Naive B cell (primary cell): ENCODE measurements at regions not wholly inside any gene's neighbourhood (a gene's known extent, or its start where the extent isn't known, plus 50 kb on each side); places are given as distances from the start of the nearest gene placed in this dataset.

Experiments
- ATAC-seq, 2 donors: fragments of 150-1000 bp; cut with Tn5 transposase; 2 replicates each; pipeline ENCODE4 v1.10.0; 2021; ENCODE audit warnings: low read depth in 2 of 2, mild to moderate bottlenecking in 2 of 2, moderate library complexity in 2 of 2
- DNase-seq: peaks from one replicate; pipeline ENCODE4 v3.0.0; 2022
- H3K27ac Mint-ChIP-seq, 6 donors: one replicate each; pipeline ENCODE4 v1.8.0; 2020 to 2022; ENCODE audit warnings: mild to moderate bottlenecking in 6 of 6, mixed read lengths in 6 of 6, moderate library complexity in 5 of 6, inconsistent platforms in 2 of 6
- H3K27me3 Mint-ChIP-seq, 3 donors: one replicate each; pipeline ENCODE4 v1.8.0; 2021 to 2022; ENCODE audit warnings: mixed read lengths in 3 of 3, mild to moderate bottlenecking in 1 of 3
- H3K36me3 Mint-ChIP-seq, 2 donors: one replicate each; pipeline ENCODE4 v1.8.0; 2020 to 2022; ENCODE audit warnings: mixed read lengths in 2 of 2, inconsistent platforms in 1 of 2, mild to moderate bottlenecking in 1 of 2
- H3K4me1 Mint-ChIP-seq, 3 donors: one replicate each; pipeline ENCODE4 v1.8.0; 2020 to 2022; ENCODE audit warnings: mixed read lengths in 3 of 3, inconsistent platforms in 1 of 3, mild to moderate bottlenecking in 1 of 3, moderate library complexity in 1 of 3
- H3K4me3 Mint-ChIP-seq, 8 donors: one replicate each; pipeline ENCODE4 v1.8.0; 2020 to 2022; ENCODE audit warnings: mild to moderate bottlenecking in 8 of 8, mixed read lengths in 8 of 8, moderate library complexity in 8 of 8, inconsistent platforms in 2 of 8
- H3K9me3 Mint-ChIP-seq, 7 donors: one replicate each; pipeline ENCODE4 v1.8.0; 2020 to 2022; ENCODE audit warnings: mixed read lengths in 7 of 7, mild to moderate bottlenecking in 5 of 7, inconsistent platforms in 2 of 7, moderate library complexity in 1 of 7

- Mint-ChIP-seq H3K4me3 (peak overlapping the region in 1 of 8 donors; percentile 37), H3K9me3 (peaks cover 0 to 1% (median 0%) of the 10 kb centered on the region in 7 donors)
- peak in 1 of 2 donors; percentile 33 for ATAC-seq
These were observed 232.2 kb downstream of the SYK start for GRCh38 chr9:91033797-91034196.

DNA sequence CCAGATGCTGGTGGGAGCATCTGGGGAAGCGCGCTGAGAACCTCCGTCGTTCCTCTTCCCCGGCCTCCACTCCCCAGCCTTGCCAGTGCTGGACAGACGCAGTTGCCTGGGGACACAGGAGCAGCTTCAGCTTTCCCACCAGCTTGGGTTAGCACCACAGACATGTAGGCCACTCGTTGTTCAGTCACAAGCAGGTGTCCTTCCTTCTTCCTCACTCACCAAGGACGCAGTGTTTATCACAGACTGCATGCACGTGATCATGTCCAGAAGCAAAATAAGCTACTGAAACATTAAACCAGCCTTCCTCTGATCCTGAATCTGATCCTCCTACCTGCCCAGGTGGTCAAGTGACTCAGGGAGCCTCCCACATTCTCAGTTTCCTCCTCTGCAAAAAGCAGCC is 232.9 kb downstream of the SYK start:
- Mint-ChIP-seq H3K4me3 (no peak overlapping the region), H3K36me3 (no peaks in the 10 kb centered on the region), H3K27ac (no peak overlapping the region), H3K9me3 (no peaks in the 10 kb centered on the region), H3K4me1 (peaks cover 10 to 21% (median 17%) of the 10 kb centered on the region in 3 donors), H3K27me3 (peaks cover 33 to 54% (median 40%) of the 10 kb centered on the region in 3 donors)
- DNase-seq (no peak), ATAC-seq (no peak)

More at GRCh38 chr9:91033797-91034196, 232.2 kb downstream of the SYK start:
- DNase-seq: peak; percentile 14
- Mint-ChIP-seq H3K27ac (no peak overlapping the region), H3K4me1 (peaks cover 10 to 21% (median 17%) of the 10 kb centered on the region in 3 donors), H3K27me3 (peaks cover 33 to 60% (median 46%) of the 10 kb centered on the region in 3 donors), H3K36me3 (no peaks in the 10 kb centered on the region)

DNA sequence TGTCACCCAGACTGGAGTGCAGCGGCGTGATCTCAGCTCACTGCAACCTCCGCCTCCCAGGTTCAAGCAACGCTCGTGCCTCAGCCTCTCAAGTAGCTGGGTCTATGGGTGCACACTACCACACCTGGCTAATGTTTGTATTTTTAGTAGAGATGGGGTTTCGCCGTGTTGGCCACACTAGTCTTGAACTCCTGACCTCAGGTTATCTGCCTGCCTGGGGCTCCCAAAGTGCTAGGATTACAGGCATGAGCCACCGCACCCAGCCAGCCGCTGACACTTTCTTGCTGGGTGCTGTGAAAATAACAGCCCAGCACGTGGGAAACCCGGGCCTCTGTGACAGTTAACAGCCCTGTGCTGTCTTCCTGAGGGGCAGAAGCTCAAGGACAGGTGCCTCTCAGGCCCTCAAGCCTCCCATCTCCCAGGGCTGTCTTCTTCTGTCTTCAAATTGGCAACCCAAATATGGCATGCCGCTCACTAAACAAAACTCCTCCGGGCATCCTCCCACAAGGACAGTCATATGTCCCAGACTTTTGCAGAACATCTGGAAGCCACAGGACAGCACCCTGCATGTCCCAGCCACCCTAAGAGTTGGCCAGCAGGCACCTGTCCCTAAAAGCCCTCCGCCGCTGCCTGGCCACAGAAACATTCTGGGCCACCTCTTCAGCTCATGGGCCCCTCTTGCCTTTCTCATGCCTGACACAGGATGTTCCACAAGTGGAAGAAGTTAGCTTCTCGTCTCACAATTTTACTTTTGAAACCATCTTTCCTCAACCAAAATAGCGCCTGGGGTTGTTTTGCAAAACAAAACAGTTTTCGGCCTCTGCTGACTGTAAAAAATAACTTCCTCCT is 233.6 kb downstream of the SYK start:
- ATAC-seq: no peak
- no peak for DNase-seq
- H3K9me3 Mint-ChIP-seq: no peaks in the 10 kb centered on the region
- no peaks in the 10 kb centered on the region for H3K36me3 Mint-ChIP-seq
- peak overlapping the region in 2 of 6 donors; percentile 21 to 60 for H3K27ac Mint-ChIP-seq
- H3K4me3 Mint-ChIP-seq: peak overlapping the region in 1 of 8 donors; percentile 23
- H3K4me1 Mint-ChIP-seq: peaks cover 10 to 21% (median 17%) of the 10 kb centered on the region in 3 donors
- peaks cover 33 to 54% (median 41%) of the 10 kb centered on the region in 3 donors for H3K27me3 Mint-ChIP-seq

DNA sequence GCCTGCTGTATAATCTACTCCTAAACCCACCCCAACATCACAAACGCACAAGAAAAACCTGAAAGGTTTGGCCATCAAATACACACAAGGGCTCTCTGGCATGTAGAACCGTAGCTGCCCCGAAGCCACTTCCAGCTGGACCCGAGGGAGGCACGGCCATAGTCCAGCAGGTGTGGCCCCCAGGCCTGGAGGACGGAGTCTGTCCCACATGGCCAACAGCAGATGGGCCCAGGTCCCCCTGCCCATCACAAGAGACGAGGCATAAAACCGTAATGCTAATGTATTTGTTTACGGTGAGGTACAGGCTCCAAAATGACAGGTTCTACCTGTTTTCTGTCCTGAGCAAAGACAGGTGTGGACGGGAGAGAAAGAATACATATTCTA is 234.2 kb downstream of the SYK start:
- Mint-ChIP-seq H3K27ac (peak overlapping the region in 2 of 6 donors; percentile 21 to 60), H3K4me3 (peak overlapping the region in 1 of 8 donors; percentile 23)
- ATAC-seq: no peak

DNA sequence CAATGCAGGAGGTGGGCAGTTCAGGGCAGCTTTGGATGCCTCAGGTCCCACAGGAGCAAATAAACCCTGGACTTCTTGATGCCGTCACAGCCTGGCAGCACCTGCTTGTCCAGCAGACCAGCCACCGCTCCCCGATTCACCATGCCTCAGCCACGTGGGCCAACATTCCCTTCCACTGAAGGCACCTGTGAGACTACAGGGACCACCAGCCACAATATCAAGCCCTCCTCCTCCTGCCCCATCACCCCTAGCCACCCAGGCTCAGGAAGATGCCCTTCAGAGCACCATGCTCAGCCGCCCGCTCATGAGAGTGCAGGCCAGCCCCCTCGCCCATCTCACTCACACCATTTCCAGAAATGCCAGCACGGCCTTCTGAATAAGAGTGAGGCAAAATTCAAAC is 234.7 kb downstream of the SYK start:
- no peak for DNase-seq
- peaks cover 26 to 47% (median 40%) of the 10 kb centered on the region in 3 donors for H3K27me3 Mint-ChIP-seq
- no peaks in the 10 kb centered on the region for H3K9me3 Mint-ChIP-seq
- H3K27ac Mint-ChIP-seq: no peak overlapping the region
- H3K4me3 Mint-ChIP-seq: peak overlapping the region in 1 of 8 donors; percentile 49
- H3K36me3 Mint-ChIP-seq: no peaks in the 10 kb centered on the region
- ATAC-seq: no peak
- peaks cover 10 to 21% (median 17%) of the 10 kb centered on the region in 3 donors for H3K4me1 Mint-ChIP-seq

More for the DNA sequence above, 234.2 kb downstream of the SYK start:
- H3K9me3 Mint-ChIP-seq: no peaks in the 10 kb centered on the region
- H3K27me3 Mint-ChIP-seq: peaks cover 31 to 52% (median 45%) of the 10 kb centered on the region in 3 donors
- no peaks in the 10 kb centered on the region for H3K36me3 Mint-ChIP-seq
- DNase-seq: no peak
- H3K4me1 Mint-ChIP-seq: peaks cover 10 to 21% (median 17%) of the 10 kb centered on the region in 3 donors

DNA sequence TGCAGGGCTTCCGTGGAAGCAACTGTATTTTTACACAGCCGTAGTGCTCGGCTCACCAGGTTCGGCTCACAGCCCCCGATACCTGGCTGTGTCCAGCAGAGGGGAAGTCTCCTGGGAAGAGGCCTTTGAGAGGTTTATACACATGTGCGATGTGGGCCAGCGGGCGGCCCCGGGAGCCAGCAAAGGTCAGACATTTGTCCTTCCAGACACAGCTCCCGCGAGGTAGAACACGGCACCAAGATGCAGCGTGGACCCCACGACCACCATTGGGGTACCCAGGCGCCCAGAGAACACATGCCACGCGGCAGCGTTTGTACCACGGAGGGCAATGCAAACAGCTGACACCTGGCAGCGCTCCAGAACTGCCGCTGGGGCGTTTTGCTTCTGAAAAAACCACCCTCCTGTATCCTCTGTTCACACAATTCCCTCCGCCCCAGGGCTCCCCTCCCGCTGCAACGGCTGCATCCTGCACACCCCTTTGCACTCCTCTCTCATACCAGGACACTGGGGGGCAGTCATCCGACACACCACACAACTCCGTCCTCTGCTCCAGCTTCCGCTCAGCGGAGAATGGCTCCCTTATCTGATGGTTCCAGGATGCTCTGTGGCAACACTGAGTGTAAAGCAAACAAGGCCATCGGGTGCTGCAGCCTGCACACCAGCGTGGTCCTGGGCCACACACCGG is 235.3 kb downstream of the SYK start:
- H3K9me3 Mint-ChIP-seq: no peaks in the 10 kb centered on the region
- H3K27ac Mint-ChIP-seq: peak overlapping the region in 1 of 6 donors; percentile 13
- peaks cover 10 to 21% (median 17%) of the 10 kb centered on the region in 3 donors for H3K4me1 Mint-ChIP-seq
- H3K27me3 Mint-ChIP-seq: peaks cover 26 to 40% (median 34%) of the 10 kb centered on the region in 3 donors
- peak overlapping the region in 5 of 8 donors; percentile 33 to 69 (median 49) for H3K4me3 Mint-ChIP-seq
- DNase-seq: peak; percentile 5
- peak; percentile 37 to 53 for ATAC-seq
- H3K36me3 Mint-ChIP-seq: no peaks in the 10 kb centered on the region

GRCh38 chr9:91037511-91038482 is 236.2 kb downstream of the SYK start:
- no peaks in the 10 kb centered on the region for H3K36me3 Mint-ChIP-seq
- no peak for ATAC-seq
- peaks cover 10 to 21% (median 17%) of the 10 kb centered on the region in 3 donors for H3K4me1 Mint-ChIP-seq
- H3K27me3 Mint-ChIP-seq: peaks cover 26 to 38% (median 31%) of the 10 kb centered on the region in 3 donors
- peak overlapping the region in 2 of 6 donors; percentile 76 to 80 for H3K27ac Mint-ChIP-seq
- DNase-seq: no peak
- H3K4me3 Mint-ChIP-seq: peak overlapping the region in 5 of 8 donors; percentile 49 to 78 (median 73)
- no peaks in the 10 kb centered on the region for H3K9me3 Mint-ChIP-seq

DNA sequence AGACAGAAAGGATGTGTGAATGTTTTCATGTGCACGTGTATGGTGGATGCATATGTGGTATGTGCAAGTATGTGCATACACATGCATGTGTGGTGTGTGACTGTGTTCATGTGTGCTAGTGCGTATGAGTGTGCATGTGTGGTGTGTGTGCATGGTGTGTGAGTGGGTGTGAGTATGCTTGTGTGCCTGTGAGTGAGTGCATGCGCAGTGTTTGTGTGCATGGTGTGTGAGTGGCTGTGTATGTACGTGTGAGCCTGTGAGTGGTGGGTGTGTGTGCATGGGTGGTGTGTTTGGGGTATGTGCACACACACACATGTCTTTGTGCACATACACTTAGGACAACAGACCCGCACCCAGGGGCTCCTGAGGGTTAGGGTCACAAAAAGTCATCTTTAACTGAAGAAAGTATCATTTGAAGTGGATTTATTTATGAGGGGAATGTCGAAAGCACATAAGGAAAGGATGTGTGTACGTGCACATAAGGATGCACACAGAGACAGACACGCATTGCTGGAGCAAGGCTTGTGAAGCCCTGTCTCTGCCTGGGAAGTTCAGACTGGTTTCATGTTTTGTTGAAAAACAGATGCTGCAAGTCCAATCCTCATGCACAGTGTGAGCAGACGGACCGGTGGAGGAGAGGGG is 237.0 kb downstream of the SYK start:
- Mint-ChIP-seq H3K36me3 (no peaks in the 10 kb centered on the region), H3K27ac (no peak overlapping the region), H3K4me3 (no peak overlapping the region), H3K27me3 (peaks cover 26 to 39% (median 38%) of the 10 kb centered on the region in 3 donors), H3K4me1 (peaks cover 13 to 21% (median 17%) of the 10 kb centered on the region in 3 donors), H3K9me3 (no peaks in the 10 kb centered on the region)
- DNase-seq: no peak
- ATAC-seq: no peak

DNA sequence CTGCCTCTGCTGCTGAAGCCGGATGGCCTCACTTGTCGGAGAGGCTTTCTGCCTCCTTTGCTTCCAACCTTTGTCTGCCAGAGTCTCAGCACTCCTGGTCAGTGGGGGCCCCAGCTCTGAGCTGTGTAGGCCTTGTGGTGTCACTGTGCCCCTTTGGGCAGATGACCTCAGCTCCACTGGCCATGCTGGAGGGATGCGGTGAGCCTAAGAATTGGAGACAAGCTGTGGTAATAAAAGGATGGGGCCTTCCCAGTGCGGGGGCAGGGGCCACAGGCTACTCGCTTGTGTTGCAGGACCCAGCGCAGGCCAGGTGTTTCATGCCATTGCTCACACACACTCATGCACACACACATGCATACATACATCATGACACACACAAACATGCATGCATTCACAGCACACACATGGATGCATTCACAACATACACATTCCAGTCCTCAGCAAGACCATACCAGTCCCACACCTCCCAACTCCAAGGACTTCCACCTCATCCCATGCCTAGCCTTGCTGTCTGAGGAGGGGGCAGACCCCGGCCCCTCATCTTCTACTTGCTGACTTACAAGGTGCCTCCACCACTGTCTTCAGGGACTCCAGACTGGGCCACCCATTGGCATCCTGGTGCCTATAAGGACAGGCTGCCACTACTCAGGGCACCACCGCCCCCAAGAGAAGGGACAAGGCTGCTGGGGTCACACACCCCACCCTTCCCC is 237.7 kb downstream of the SYK start:
- Mint-ChIP-seq H3K4me1 (peaks cover 13 to 21% (median 17%) of the 10 kb centered on the region in 3 donors), H3K27me3 (peaks cover 26 to 45% (median 43%) of the 10 kb centered on the region in 3 donors), H3K36me3 (no peaks in the 10 kb centered on the region), H3K27ac (peak overlapping the region in 1 of 6 donors; percentile 34), H3K4me3 (no peak overlapping the region), H3K9me3 (no peaks in the 10 kb centered on the region)
- DNase-seq (no peak), ATAC-seq (no peak)

GRCh38 chr9:91039835-91040140 is 238.2 kb downstream of the SYK start:
- Mint-ChIP-seq H3K27me3 (peaks cover 26 to 50% (median 44%) of the 10 kb centered on the region in 3 donors), H3K4me3 (no peak overlapping the region), H3K4me1 (peaks cover 13 to 21% (median 17%) of the 10 kb centered on the region in 3 donors), H3K36me3 (no peaks in the 10 kb centered on the region), H3K27ac (no peak overlapping the region), H3K9me3 (no peaks in the 10 kb centered on the region)
- ATAC-seq (no peak), DNase-seq (no peak)

DNA sequence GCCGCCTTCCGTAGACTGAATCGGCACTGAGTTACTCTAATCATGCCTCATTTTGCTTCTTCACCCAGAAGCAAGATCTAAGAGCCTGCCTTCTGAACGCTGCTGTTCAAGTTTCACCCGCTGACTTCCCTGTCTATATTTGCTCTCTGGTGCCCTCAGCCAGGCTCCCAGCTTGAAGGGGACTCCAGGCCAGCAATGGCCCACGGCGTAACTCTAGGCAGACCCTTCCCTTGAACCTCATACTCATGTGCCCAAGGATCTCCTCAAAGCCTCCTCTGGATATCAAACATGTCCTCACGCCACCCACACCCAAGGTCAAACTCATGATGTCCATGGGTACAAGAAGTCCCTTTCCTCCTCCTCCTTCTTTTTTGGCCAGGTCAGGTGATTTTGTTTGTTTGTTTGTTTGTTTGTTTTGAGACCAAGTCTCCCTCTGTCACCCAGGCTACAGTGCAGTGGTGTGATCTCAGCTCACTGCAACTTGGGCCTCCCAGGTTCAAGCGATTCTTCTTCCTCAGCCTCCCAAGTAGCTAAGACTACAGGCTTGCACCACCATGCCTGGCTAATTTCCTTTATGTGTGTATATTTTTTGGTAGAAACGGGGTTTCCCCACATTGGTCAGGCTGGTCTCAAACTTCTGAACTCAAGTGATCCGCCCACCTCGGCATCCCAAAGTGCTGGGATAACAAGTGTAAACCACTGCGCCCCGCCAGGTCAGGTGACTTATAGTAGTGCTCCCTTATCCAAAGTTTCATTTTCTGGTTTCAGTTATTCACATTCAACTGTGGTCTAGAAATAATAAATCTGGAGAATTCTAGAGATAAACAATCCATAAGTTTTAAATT is 239.0 kb downstream of the SYK start:
- Mint-ChIP-seq H3K36me3 (no peaks in the 10 kb centered on the region), H3K27me3 (peaks cover 26 to 54% (median 44%) of the 10 kb centered on the region in 3 donors), H3K4me1 (peaks cover 13 to 16% (median 15%) of the 10 kb centered on the region in 3 donors), H3K27ac (no peak overlapping the region), H3K9me3 (no peaks in the 10 kb centered on the region), H3K4me3 (no peak overlapping the region)
- DNase-seq: no peak
- no peak for ATAC-seq
